ENCODE measurements at regions not wholly inside any gene's neighbourhood (a gene's known extent, or its start where the extent isn't known, plus 50 kb on each side); places are given as distances from the start of the nearest gene placed in this dataset.

DNA sequence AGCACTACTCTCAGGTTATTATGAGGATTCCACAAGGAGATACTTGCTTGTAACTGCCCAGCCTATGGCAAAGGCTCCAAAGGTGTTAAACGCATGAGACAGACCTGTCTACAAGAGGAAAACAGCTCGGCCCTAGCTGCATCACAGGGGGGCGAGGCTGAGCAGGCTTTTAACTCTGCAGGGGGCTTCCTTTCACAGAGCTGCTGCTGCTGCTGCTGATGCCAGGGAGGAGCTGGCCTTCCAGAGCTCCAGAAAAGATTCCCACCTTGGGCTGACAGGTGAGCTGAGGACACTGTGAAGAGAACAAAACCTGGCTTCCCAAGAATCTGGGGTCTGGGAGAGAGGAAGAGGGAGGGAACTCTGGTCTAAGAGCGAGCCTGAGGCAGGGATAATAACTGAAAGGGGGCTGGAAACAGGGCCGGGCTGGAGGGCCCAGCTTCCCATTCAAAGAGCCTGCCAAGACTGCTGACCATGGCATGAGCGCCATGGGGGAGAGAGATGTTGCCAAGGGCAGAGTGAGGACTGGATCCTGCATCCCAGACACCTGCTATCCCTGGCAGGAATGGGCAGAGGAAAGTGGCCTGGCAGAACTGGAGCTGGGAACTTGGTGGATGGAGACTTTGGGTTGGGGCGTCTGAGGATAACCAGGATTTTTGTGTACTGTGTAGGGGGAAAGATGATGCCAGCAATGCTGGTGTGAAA lies 211.1 kb upstream of the LRFN2 start:
- TF ChIP-seq POLR2A (IDR thresholded peaks at IDR 0.05): no peak
- TF ChIP-seq, protein P1, sequence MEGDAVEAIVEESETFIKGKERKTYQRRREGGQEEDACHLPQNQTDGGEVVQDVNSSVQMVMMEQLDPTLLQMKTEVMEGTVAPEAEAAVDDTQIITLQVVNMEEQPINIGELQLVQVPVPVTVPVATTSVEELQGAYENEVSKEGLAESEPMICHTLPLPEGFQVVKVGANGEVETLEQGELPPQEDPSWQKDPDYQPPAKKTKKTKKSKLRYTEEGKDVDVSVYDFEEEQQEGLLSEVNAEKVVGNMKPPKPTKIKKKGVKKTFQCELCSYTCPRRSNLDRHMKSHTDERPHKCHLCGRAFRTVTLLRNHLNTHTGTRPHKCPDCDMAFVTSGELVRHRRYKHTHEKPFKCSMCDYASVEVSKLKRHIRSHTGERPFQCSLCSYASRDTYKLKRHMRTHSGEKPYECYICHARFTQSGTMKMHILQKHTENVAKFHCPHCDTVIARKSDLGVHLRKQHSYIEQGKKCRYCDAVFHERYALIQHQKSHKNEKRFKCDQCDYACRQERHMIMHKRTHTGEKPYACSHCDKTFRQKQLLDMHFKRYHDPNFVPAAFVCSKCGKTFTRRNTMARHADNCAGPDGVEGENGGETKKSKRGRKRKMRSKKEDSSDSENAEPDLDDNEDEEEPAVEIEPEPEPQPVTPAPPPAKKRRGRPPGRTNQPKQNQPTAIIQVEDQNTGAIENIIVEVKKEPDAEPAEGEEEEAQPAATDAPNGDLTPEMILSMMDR (IDR thresholded peaks at IDR 0.05): no peak
